ENCODE measurements at regions not wholly inside any gene's neighbourhood (a gene's known extent, or its start where the extent isn't known, plus 50 kb on each side); places are given as distances from the start of the nearest gene placed in this dataset.

DNA sequence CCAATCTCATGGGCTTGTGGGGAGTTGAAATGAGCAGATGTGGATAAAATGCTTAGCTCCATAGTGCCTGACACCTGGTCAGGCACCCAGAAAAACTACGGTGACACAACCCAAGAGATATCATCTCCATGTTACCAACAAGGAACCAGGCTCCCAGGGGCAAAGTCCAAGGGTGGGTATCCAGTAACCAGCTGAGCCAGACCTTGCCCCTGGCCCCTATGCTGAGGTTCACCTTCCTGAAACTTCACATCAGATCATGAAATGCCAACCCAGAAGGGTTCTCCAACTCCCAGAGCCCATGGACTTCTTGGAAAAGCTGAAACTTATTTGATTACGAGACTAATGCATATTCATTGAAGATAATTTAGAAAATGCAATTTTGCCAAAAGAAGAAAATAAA is 141.8 kb upstream of the KCNG1 start:
- no peaks in the 10 kb centered on the region for H3K4me1 ChIP-seq
- no peak overlapping the region for H3K4me2 ChIP-seq (ENCODE audit: low read length)
- no peak overlapping the region for H3K4me3 ChIP-seq (ENCODE audit: low read depth, low read length)

DNA sequence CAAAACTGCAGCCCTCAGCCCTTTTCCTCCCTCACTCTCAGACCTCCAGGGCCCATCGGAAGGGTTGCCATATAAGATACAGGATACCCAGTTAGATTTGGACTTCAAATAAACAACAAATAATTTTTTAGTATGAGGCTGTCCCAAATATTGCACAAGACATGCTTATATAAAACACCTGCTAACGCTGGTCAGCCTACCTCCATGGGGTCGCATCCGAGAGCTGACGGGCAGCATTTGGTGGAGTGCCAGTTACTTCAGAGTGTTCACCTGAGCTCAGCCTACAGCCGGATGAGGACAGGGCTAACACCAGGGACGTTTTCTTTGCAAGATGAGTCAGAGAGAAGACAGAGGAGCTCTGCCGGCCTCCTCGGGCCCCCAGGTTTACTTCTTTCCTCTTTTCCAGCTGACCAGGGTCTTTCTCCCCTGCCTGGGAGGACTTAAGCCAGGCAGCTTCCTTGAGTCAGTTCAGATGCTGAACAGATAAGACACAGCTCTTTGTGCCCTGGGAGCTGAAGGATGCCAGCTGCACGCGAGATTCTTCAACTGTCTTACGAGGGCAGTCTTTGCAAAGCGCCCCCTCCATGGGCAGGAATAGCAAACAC is 141.2 kb upstream of the KCNG1 start:
- H3K4me2 ChIP-seq (ENCODE audit: low read length) = no peak overlapping the region
- H3K27me3 ChIP-seq (ENCODE audit: control insufficient read depth, insufficient read depth, low read length) = no peaks in the 10 kb centered on the region
- no peaks in the 10 kb centered on the region for H3K4me1 ChIP-seq
- no peak overlapping the region for H3K9ac ChIP-seq
- no peak overlapping the region for H3K4me3 ChIP-seq (ENCODE audit: low read depth, low read length)
- no peak overlapping the region for H3K27ac ChIP-seq
- no peak overlapping the region for H2AFZ ChIP-seq
- H3K79me2 ChIP-seq = no peaks in the 10 kb centered on the region
- H3K36me3 ChIP-seq (ENCODE audit: control insufficient read depth, insufficient read depth, low read length) = no peaks in the 10 kb centered on the region
- no peaks in the 10 kb centered on the region for H3K9me3 ChIP-seq (ENCODE audit: control insufficient read depth, low read length)
- TF ChIP-seq, protein P1, sequence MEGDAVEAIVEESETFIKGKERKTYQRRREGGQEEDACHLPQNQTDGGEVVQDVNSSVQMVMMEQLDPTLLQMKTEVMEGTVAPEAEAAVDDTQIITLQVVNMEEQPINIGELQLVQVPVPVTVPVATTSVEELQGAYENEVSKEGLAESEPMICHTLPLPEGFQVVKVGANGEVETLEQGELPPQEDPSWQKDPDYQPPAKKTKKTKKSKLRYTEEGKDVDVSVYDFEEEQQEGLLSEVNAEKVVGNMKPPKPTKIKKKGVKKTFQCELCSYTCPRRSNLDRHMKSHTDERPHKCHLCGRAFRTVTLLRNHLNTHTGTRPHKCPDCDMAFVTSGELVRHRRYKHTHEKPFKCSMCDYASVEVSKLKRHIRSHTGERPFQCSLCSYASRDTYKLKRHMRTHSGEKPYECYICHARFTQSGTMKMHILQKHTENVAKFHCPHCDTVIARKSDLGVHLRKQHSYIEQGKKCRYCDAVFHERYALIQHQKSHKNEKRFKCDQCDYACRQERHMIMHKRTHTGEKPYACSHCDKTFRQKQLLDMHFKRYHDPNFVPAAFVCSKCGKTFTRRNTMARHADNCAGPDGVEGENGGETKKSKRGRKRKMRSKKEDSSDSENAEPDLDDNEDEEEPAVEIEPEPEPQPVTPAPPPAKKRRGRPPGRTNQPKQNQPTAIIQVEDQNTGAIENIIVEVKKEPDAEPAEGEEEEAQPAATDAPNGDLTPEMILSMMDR (IDR thresholded peaks at IDR 0.05) = no peak

More for the DNA sequence above, 141.8 kb upstream of the KCNG1 start:
- H3K79me2 ChIP-seq = no peaks in the 10 kb centered on the region
- H3K27me3 ChIP-seq (ENCODE audit: control insufficient read depth, insufficient read depth, low read length) = no peaks in the 10 kb centered on the region
- no peak overlapping the region for H2AFZ ChIP-seq
- H3K9me3 ChIP-seq (ENCODE audit: control insufficient read depth, low read length) = no peaks in the 10 kb centered on the region
- H3K27ac ChIP-seq = no peak overlapping the region
- no peak overlapping the region for H3K9ac ChIP-seq
- no peaks in the 10 kb centered on the region for H3K36me3 ChIP-seq (ENCODE audit: control insufficient read depth, insufficient read depth, low read length)
- TF ChIP-seq, protein P1 (IDR thresholded peaks at IDR 0.05) = no peak

DNA sequence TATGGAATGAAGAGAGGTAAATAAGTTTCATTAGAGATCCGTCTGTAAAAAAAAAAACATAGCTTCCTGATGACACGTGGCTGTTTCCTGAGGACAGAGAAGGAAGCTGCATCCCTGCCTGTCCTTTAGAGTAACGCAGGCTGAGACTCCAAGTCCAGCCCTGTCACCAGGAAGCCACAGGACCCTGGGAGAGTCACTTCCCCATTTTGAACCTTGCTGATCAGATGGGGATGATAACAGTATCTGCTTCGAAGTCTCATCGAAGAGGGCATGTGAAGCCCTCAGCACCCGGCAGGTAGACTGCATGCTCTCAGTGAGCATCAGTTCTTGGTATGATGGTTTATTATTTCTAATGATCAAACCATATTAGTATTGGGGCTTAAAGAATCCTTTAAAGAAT is 139.1 kb upstream of the KCNG1 start:
- Histone ChIP-seq H3K4me2 (ENCODE audit: low read length) (no peak overlapping the region), H3K79me2 (no peaks in the 10 kb centered on the region), H3K27me3 (ENCODE audit: control insufficient read depth, insufficient read depth, low read length) (no peaks in the 10 kb centered on the region), H3K9me3 (ENCODE audit: control insufficient read depth, low read length) (no peaks in the 10 kb centered on the region), H3K4me3 (ENCODE audit: low read depth, low read length) (no peak overlapping the region), H3K36me3 (ENCODE audit: control insufficient read depth, insufficient read depth, low read length) (no peaks in the 10 kb centered on the region), H2AFZ (no peak overlapping the region), H3K9ac (no peak overlapping the region), H3K27ac (no peak overlapping the region), H3K4me1 (no peaks in the 10 kb centered on the region)
- TF ChIP-seq, protein P1 (IDR thresholded peaks at IDR 0.05) = no peak

DNA sequence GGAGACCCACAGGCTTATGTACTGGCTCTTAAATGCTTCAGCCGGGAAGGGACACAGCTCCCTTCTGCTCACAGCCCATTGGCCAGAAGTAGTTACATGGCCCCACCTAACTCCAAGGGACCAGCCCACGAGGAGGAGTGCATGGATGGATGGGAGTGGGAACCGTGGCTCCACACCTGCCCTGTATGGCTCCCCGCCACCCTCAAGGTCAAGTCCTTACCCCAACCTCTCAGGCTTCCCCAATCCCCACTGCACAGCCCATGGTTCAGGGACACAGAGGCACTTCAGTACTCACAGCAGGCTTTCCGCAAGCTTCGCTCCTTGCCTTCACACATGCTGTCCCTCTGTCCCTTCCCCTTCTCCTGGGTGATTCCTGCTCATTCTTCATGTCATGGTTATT is 137.9 kb upstream of the KCNG1 start:
- Histone ChIP-seq H3K27me3 (ENCODE audit: control insufficient read depth, insufficient read depth, low read length) (no peaks in the 10 kb centered on the region), H3K36me3 (ENCODE audit: control insufficient read depth, insufficient read depth, low read length) (no peaks in the 10 kb centered on the region), H2AFZ (no peak overlapping the region), H3K4me2 (ENCODE audit: low read length) (no peak overlapping the region), H3K9me3 (ENCODE audit: control insufficient read depth, low read length) (no peaks in the 10 kb centered on the region), H3K27ac (no peak overlapping the region), H3K4me3 (ENCODE audit: low read depth, low read length) (no peak overlapping the region), H3K79me2 (no peaks in the 10 kb centered on the region), H3K9ac (no peak overlapping the region), H3K4me1 (no peaks in the 10 kb centered on the region)
- TF ChIP-seq, protein P1 (IDR thresholded peaks at IDR 0.05) = no peak

DNA sequence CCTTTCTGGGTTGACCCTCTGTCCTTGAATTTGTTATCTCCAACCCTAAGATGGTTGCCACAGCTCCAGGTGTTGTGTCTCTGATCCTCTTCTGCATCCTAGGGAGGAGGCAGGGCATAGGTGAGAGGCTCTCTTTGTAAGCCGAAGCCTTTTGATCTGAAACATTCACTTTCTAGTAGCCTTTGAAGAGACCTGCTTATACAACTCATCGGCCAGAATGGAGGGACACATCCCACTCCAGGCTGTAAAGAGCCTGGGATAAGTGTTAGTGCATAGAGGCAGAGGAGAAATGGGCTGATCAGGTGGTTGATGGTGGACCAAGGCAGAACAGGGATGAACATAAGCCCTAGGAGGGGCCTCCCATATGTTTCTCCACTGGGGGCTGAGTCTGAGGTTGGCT is 137.1 kb upstream of the KCNG1 start:
- H3K79me2 ChIP-seq = no peaks in the 10 kb centered on the region
- H3K36me3 ChIP-seq (ENCODE audit: control insufficient read depth, insufficient read depth, low read length) = no peaks in the 10 kb centered on the region
- H3K4me3 ChIP-seq (ENCODE audit: low read depth, low read length) = no peak overlapping the region
- TF ChIP-seq, protein P1 (IDR thresholded peaks at IDR 0.05) = no peak
- no peak overlapping the region for H2AFZ ChIP-seq
- H3K9me3 ChIP-seq (ENCODE audit: control insufficient read depth, low read length) = no peaks in the 10 kb centered on the region
- no peak overlapping the region for H3K4me2 ChIP-seq (ENCODE audit: low read length)
- no peak overlapping the region for H3K9ac ChIP-seq
- H3K27ac ChIP-seq = no peak overlapping the region
- no peaks in the 10 kb centered on the region for H3K27me3 ChIP-seq (ENCODE audit: control insufficient read depth, insufficient read depth, low read length)
- no peaks in the 10 kb centered on the region for H3K4me1 ChIP-seq

All from parathyroid adenoma (tissue), 2 donors.